Gastrocnemius medialis (tissue), 4 donors: ENCODE measurements at regions not wholly inside any gene's neighbourhood (a gene's known extent, or its start where the extent isn't known, plus 50 kb on each side); places are given as distances from the start of the nearest gene placed in this dataset.

Experiments
- POLR2A ChIP-seq, 2 donors: fragments of 450-650 bp; IDR thresholded peaks; one replicate each; pipeline ENCODE4 v1.6.1; 2017; ENCODE audit warnings: antibody characterized with exemption in 2 of 2, mild to moderate bottlenecking in 2 of 2, moderate library complexity in 2 of 2
- TF ChIP-seq, protein P1 (sequence below), 5 experiments: fragments of 450-650 bp in 3 of 5; fragments of 200-600 bp in 2 of 5; sonication (generic) in 2 of 5; IDR thresholded peaks in 4 of 5; conservative IDR thresholded peaks in 1 of 5; 1 replicate in 4 of 5; 2 replicates in 1 of 5; pipeline ENCODE4 v1.5.1; 2016 to 2019; ENCODE audit warnings: antibody characterized with exemption in 5 of 5, mild to moderate bottlenecking in 3 of 5, moderate library complexity in 3 of 5

DNA sequence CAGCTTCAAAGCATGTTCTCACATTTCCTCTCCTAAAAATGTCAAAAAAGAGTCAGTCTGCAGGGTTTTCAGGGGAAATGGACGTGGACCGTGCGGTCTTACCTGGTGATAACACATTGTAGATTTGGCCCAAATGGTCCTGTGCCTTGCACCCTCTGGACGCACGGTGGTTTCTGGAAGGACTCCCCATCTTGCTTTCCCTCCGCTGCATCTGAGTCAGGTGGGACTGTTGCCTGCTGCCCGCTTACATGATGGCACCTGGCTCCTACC is 1290.1 kb downstream of the TBC1D22A start:
- TF ChIP-seq, protein P1, sequence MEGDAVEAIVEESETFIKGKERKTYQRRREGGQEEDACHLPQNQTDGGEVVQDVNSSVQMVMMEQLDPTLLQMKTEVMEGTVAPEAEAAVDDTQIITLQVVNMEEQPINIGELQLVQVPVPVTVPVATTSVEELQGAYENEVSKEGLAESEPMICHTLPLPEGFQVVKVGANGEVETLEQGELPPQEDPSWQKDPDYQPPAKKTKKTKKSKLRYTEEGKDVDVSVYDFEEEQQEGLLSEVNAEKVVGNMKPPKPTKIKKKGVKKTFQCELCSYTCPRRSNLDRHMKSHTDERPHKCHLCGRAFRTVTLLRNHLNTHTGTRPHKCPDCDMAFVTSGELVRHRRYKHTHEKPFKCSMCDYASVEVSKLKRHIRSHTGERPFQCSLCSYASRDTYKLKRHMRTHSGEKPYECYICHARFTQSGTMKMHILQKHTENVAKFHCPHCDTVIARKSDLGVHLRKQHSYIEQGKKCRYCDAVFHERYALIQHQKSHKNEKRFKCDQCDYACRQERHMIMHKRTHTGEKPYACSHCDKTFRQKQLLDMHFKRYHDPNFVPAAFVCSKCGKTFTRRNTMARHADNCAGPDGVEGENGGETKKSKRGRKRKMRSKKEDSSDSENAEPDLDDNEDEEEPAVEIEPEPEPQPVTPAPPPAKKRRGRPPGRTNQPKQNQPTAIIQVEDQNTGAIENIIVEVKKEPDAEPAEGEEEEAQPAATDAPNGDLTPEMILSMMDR (IDR thresholded peaks at IDR 0.05 in 4 of 5, conservative IDR thresholded peaks at IDR 0.05 in 1 of 5): no peak
- TF ChIP-seq POLR2A (IDR thresholded peaks at IDR 0.05): no peak
